HepG2 (cell line): ENCODE measurements at regions not wholly inside any gene's neighbourhood (a gene's known extent, or its start where the extent isn't known, plus 50 kb on each side); places are given as distances from the start of the nearest gene placed in this dataset.

ENCODE experiments used
- ATAC-seq: fragments of 200-7000 bp; cut with Tn5 transposase; 3 replicates; pipeline ENCODE4 v1.9.1; 2020; ENCODE audit warnings: mild to moderate bottlenecking, moderate library complexity
- BruUV-seq: library from RNA; stranded (reverse); fragments of 400-500 nt; replicated peaks from 2 replicates; lab custom pipeline; 2021; lab: Mats Ljungman, UMichigan
- CTCF ChIA-PET: fragments of 300-600 bp; formaldehyde crosslinking; extraction: SDS; loops from one replicate; lab custom pipeline; 2021; ENCODE audit warnings: low total read pairs, inconsistent platforms, low intra/inter-chr PET ratio; lab: Yijun Ruan, JAX
- POLR2A ChIA-PET: fragments of 350-600 bp; sonication (Branson Sonifier 250); formaldehyde crosslinking; loops from one replicate; lab custom pipeline; 2020; ENCODE audit warnings: antibody characterized with exemption, inconsistent platforms; lab: Yijun Ruan, JAX
- DNase-seq: peaks from one replicate; pipeline ENCODE4 v3.0.0-alpha.2; 2015; ENCODE audit warnings: low spot score
- FAIRE-seq: peaks from 3 replicates; lab custom pipeline; 2011; peaks lifted over from hg19 to GRCh38; lab: Jason Lieb, UNC
- H2AFZ ChIP-seq: one replicate; pipeline ENCODE4 v1.6.1; 2011; ENCODE audit warnings: low read length, inconsistent platforms
- H3K27ac ChIP-seq: fragments of 300-600 bp; 3 replicates; pipeline ENCODE4 v1.8.0; 2011; ENCODE audit warnings: mixed run types, mild to moderate bottlenecking, mixed read lengths, low read length, inconsistent platforms; ENCODE audit not compliant: insufficient read depth; ENCODE audit errors: extremely low read length
- H3K27me3 ChIP-seq, 2 experiments: fragments of 200-600 bp in 1 of 2; 2 replicates in 1 of 2; 3 replicates in 1 of 2; pipeline versions ENCODE4 v1.6.0 to v1.8.0; 2011; ENCODE audit warnings: low read length in 2 of 2, mild to moderate bottlenecking in 2 of 2, moderate library complexity in 2 of 2, inconsistent platforms in 1 of 2; ENCODE audit not compliant: insufficient read depth in 2 of 2, control insufficient read depth in 1 of 2
- H3K36me3 ChIP-seq, 2 experiments: fragments of 200-600 bp in 1 of 2; replicated peaks in 1 of 2; 2 replicates in 1 of 2; 3 replicates in 1 of 2; pipeline versions ENCODE4 v1.5.1 to v1.8.0; 2011; ENCODE audit warnings: low read length in 2 of 2, inconsistent platforms in 1 of 2; ENCODE audit not compliant: insufficient read depth in 2 of 2, control insufficient read depth in 1 of 2
- H3K4me1 ChIP-seq: 2 replicates; pipeline ENCODE4 v1.5.1; 2012; ENCODE audit warnings: low read length, inconsistent platforms; ENCODE audit not compliant: insufficient read depth
- H3K4me2 ChIP-seq: 2 replicates; pipeline ENCODE4 v1.6.0; 2011; ENCODE audit warnings: low read depth, low read length, inconsistent platforms
- H3K4me3 ChIP-seq, 3 experiments: fragments of 200-600 bp in 1 of 3; sonication (generic), shearing (Covaris generic) in 1 of 3; replicated peaks in 1 of 3; 2 replicates each; pipeline ENCODE4 v1.5.1; 2011 to 2016; ENCODE audit warnings: low read length in 3 of 3, inconsistent platforms in 2 of 3, low read depth in 2 of 3, mild to moderate bottlenecking in 2 of 3, control low read depth in 1 of 3, mixed read lengths in 1 of 3; ENCODE audit not compliant: insufficient read depth in 1 of 3
- H3K79me2 ChIP-seq: one replicate; pipeline ENCODE4 v1.6.1; 2011; ENCODE audit warnings: low read length, inconsistent platforms; ENCODE audit not compliant: insufficient read depth
- H3K9ac ChIP-seq: 2 replicates; pipeline ENCODE4 v1.6.0; 2011; ENCODE audit warnings: mild to moderate bottlenecking, low read depth, low read length, inconsistent platforms; ENCODE audit not compliant: insufficient read depth
- H3K9me3 ChIP-seq: 2 replicates; pipeline ENCODE4 v1.5.1; 2012; ENCODE audit warnings: mild to moderate bottlenecking, low read length
- H4K20me1 ChIP-seq: 2 replicates; pipeline ENCODE4 v1.6.0; 2011; ENCODE audit warnings: inconsistent platforms, mild to moderate bottlenecking, low read length, moderate library complexity; ENCODE audit not compliant: insufficient read depth
- ARNTL ChIP-seq: sonication (generic); formaldehyde crosslinking; IDR thresholded peaks from 2 replicates; pipeline ENCODE4 v1.4.0; 2020; ENCODE audit warnings: mild to moderate bottlenecking, missing genetic modification reagents
- IKZF1 ChIP-seq: fragments of 450-650 bp; IDR thresholded peaks from 2 replicates; pipeline ENCODE4 v1.7.1; 2016
- KLF13 ChIP-seq: sonication (generic); formaldehyde crosslinking; IDR thresholded peaks from 2 replicates; pipeline ENCODE4 v1.4.0; 2020; ENCODE audit warnings: mild to moderate bottlenecking, missing genetic modification reagents
- TCF7 ChIP-seq: sonication (generic); IDR thresholded peaks from 2 replicates; pipeline ENCODE4 v1.6.1; 2016; ENCODE audit warnings: antibody characterized with exemption, low read depth
- YEATS4 ChIP-seq: sonication (generic); formaldehyde crosslinking; IDR thresholded peaks from 2 replicates; pipeline ENCODE4 v1.4.0; 2020; ENCODE audit warnings: missing genetic modification reagents, borderline replicate concordance
- ZBTB38 ChIP-seq: sonication (generic); formaldehyde crosslinking; IDR thresholded peaks from 2 replicates; pipeline ENCODE4 v1.5.1; 2020; ENCODE audit warnings: mild to moderate bottlenecking, missing genetic modification reagents
- ZNF12 ChIP-seq: sonication (generic); formaldehyde crosslinking; IDR thresholded peaks from 2 replicates; pipeline ENCODE4 v1.5.0; 2020; ENCODE audit warnings: missing genetic modification reagents
- ZNF678 ChIP-seq: sonication (generic); formaldehyde crosslinking; IDR thresholded peaks from 2 replicates; pipeline ENCODE4 v1.4.0; 2020; ENCODE audit warnings: mild to moderate bottlenecking, missing genetic modification reagents
- WGBS: methylation state at CpG from one replicate; pipeline ENCODE4 v1.1.6; 2017; ENCODE audit warnings: low lambda C conversion rate; 5-methylcytosine and 5-hydroxymethylcytosine counted together
- in situ Hi-C: cut with HindIII; loops from 2 replicates; pipeline ENCODE4 v1.10.0; 2017; ENCODE audit warnings: low pct_unique_long_range_greater_than_20kb; ENCODE audit not compliant: extremely low pct_ligation_motif_present
- intact Hi-C: fragments of 100-400 bp; cut with micrococcal nuclease; formaldehyde crosslinking; loops from one replicate; pipeline ENCODE4 v1.10.0; 2022; ENCODE audit not compliant: unreplicated experiment
- TF ChIP-seq, protein P1 (sequence below): sonication (generic); formaldehyde crosslinking; IDR thresholded peaks from 2 replicates; pipeline ENCODE4 v1.4.0; 2020; ENCODE audit warnings: mild to moderate bottlenecking, missing genetic modification reagents, borderline replicate concordance
- TF ChIP-seq, protein P2 (sequence below), 2 experiments: IDR thresholded peaks; 2 replicates each; pipeline ENCODE4 v1.6.1; 2011 to 2012; ENCODE audit warnings: low read length in 2 of 2, borderline replicate concordance in 1 of 2, low read depth in 1 of 2, mild to moderate bottlenecking in 1 of 2, moderate library complexity in 1 of 2

DNA sequence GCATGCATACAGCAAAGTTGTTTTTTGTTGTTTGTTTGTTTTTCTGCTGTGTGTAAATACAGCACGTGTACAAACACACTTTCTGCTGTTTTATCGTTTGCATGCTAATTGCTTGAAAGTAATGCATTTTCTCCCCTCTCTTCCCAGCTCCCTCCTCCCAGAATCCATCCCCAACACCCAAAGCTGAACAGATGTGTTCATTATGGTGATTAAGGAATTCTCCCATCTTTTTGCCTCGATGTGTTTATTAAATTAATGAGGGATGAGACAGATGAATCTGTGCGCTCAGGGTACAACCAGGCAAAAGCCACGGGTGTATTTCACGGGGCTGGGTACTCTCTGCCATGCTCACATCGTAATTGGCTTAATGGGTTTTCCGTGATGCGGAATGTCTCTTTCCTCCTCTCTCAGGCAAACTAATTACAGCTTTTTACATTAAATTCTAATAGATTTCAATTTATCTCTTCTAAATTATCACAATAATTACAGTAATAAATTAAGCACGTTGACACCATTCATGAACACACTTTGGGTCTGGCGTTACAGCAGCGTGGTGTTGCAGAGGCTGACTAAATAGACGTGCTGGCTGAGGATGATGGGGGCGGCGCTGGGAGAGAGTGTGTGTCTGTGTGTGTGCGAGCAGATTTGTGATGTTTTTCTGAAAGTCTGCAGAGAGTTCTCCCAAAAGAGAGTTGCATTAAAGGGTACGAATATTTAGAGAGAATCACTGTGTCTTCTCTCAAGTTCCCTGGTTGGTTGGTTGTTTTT, 117.7 kb downstream of the CRLF2 start:
- Histone ChIP-seq H3K4me1 (no peaks in the 10 kb centered on the region), H3K79me2 (no peaks in the 10 kb centered on the region), H3K36me3 (no peaks in the 10 kb centered on the region), H4K20me1 (no peaks in the 10 kb centered on the region), H3K27ac (no peak overlapping the region), H3K9ac (no peak overlapping the region), H3K27me3 (no peaks in the 10 kb centered on the region; a peak in 1 of 5 replicates), H3K4me2 (no peak overlapping the region), H3K9me3 (no peaks in the 10 kb centered on the region), H2AFZ (no peak overlapping the region), H3K4me3 (no peak overlapping the region)
- ChIA-PET CTCF (no interaction called here), POLR2A (no interaction called here)
- FAIRE-seq (no peak), ATAC-seq (no peak), DNase-seq (no peak)
- TF ChIP-seq, protein P1, sequence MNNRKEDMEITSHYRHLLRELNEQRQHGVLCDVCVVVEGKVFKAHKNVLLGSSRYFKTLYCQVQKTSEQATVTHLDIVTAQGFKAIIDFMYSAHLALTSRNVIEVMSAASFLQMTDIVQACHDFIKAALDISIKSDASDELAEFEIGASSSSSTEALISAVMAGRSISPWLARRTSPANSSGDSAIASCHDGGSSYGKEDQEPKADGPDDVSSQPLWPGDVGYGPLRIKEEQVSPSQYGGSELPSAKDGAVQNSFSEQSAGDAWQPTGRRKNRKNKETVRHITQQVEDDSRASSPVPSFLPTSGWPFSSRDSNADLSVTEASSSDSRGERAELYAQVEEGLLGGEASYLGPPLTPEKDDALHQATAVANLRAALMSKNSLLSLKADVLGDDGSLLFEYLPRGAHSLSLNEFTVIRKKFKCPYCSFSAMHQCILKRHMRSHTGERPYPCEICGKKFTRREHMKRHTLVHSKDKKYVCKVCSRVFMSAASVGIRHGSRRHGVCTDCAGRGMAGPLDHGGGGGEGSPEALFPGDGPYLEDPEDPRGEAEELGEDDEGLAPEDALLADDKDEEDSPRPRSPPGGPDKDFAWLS (CRISPR knock-in tag), result no peak
- TF ChIP-seq ZNF12 (CRISPR knock-in tag), result peak; percentile 87; the same call in 1 of the 2 replicates
- intact Hi-C loops (no loop called here), in situ Hi-C loops (no loop called here)
- 37% methylated on average over 17 of the region's 17 CpGs for WGBS
- no TSS peak for BruUV-seq

DNA sequence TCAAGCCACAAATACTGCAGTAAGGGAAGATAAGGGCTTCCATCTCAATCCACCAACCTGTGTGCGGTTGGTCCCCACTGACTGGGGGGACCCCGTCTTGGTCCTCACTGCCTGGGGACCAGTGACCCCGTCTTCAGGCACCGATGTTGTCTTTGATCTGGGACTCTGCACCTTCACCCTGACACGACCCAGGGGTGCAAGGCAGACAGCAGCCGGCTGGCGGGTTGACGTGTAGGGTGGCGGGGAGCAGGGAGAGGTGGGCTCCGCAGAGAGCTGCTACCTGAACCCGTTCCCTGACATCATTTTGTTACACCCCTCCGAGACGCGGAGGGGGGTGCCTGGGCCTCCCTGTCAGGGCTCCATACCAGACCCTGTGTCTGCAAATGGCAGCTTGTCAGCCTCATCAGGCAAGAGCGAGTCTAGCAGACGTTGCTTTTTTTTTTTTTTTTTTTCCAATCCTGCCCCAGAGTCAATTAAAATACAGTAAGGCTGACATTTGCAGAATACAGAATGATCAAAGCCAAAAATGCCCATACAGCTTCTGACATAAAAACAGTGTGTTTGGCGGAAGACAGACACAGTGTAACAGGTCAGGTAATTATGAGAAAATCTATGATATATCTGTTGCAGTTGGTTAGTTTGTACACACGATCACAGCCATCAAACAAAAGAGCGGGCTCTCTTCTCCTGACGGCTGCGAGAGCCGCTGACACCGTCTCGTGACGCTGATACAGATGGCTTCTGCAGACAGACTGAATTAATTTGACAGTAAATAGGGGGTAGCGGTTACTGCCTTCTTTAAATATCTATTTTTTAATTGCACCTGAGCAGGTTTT, 118.6 kb downstream of the CRLF2 start:
- DNase-seq, result no peak
- no peak for FAIRE-seq
- BruUV-seq, result no TSS peak
- TF ChIP-seq IKZF1 (no peak), ZBTB38 (CRISPR knock-in tag) (no peak), TCF7 (no peak), KLF13 (CRISPR knock-in tag) (no peak), YEATS4 (no peak), ZNF678 (CRISPR knock-in tag) (no peak), ARNTL (CRISPR knock-in tag) (no peak)
- TF ChIP-seq, protein P2, sequence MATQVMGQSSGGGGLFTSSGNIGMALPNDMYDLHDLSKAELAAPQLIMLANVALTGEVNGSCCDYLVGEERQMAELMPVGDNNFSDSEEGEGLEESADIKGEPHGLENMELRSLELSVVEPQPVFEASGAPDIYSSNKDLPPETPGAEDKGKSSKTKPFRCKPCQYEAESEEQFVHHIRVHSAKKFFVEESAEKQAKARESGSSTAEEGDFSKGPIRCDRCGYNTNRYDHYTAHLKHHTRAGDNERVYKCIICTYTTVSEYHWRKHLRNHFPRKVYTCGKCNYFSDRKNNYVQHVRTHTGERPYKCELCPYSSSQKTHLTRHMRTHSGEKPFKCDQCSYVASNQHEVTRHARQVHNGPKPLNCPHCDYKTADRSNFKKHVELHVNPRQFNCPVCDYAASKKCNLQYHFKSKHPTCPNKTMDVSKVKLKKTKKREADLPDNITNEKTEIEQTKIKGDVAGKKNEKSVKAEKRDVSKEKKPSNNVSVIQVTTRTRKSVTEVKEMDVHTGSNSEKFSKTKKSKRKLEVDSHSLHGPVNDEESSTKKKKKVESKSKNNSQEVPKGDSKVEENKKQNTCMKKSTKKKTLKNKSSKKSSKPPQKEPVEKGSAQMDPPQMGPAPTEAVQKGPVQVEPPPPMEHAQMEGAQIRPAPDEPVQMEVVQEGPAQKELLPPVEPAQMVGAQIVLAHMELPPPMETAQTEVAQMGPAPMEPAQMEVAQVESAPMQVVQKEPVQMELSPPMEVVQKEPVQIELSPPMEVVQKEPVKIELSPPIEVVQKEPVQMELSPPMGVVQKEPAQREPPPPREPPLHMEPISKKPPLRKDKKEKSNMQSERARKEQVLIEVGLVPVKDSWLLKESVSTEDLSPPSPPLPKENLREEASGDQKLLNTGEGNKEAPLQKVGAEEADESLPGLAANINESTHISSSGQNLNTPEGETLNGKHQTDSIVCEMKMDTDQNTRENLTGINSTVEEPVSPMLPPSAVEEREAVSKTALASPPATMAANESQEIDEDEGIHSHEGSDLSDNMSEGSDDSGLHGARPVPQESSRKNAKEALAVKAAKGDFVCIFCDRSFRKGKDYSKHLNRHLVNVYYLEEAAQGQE (IDR thresholded peaks at IDR 0.05; ENCODE audit: borderline replicate concordance in 1 of 2, low read depth in 1 of 2, low read length in 2 of 2), result no peak

More for the DNA sequence above, 118.6 kb downstream of the CRLF2 start:
- Histone ChIP-seq H3K27me3 (no peaks in the 10 kb centered on the region; a peak in 1 of 5 replicates), H2AFZ (no peak overlapping the region), H3K27ac (no peak overlapping the region), H3K4me2 (no peak overlapping the region), H3K36me3 (no peaks in the 10 kb centered on the region), H3K4me1 (no peaks in the 10 kb centered on the region), H4K20me1 (no peaks in the 10 kb centered on the region), H3K79me2 (no peaks in the 10 kb centered on the region), H3K9ac (no peak overlapping the region), H3K4me3 (no peak overlapping the region), H3K9me3 (no peaks in the 10 kb centered on the region)
- WGBS, result 19% methylated on average over 18 of the region's 26 CpGs
- ATAC-seq, result no peak
- intact Hi-C loops, result no loop called here
- in situ Hi-C loops, result no loop called here
- CTCF ChIA-PET, result no interaction called here
- POLR2A ChIA-PET, result no interaction called here
